ENCODE measurements at regions not wholly inside any gene's neighbourhood (a gene's known extent, or its start where the extent isn't known, plus 50 kb on each side); places are given as distances from the start of the nearest gene placed in this dataset.
"Not testable (repeated sequence)": the region's sequence is repeated elsewhere in the genome, so short reads cannot be mapped to it uniquely, and the experiment has no call there.

- FAIRE-seq (no peak), DNase-seq (ENCODE audit: insufficient read length, low spot score) (no peak)
- TF ChIP-seq, protein P1, sequence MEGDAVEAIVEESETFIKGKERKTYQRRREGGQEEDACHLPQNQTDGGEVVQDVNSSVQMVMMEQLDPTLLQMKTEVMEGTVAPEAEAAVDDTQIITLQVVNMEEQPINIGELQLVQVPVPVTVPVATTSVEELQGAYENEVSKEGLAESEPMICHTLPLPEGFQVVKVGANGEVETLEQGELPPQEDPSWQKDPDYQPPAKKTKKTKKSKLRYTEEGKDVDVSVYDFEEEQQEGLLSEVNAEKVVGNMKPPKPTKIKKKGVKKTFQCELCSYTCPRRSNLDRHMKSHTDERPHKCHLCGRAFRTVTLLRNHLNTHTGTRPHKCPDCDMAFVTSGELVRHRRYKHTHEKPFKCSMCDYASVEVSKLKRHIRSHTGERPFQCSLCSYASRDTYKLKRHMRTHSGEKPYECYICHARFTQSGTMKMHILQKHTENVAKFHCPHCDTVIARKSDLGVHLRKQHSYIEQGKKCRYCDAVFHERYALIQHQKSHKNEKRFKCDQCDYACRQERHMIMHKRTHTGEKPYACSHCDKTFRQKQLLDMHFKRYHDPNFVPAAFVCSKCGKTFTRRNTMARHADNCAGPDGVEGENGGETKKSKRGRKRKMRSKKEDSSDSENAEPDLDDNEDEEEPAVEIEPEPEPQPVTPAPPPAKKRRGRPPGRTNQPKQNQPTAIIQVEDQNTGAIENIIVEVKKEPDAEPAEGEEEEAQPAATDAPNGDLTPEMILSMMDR (IDR thresholded peaks at IDR 0.05; ENCODE audit: insufficient read depth, missing control alignments) = no peak
Measured at GRCh38 chr5:72587661-72588308, 80.6 kb upstream of the ZNF366 start.

- FAIRE-seq = no peak
- TF ChIP-seq, protein P1 (IDR thresholded peaks at IDR 0.05; ENCODE audit: insufficient read depth, missing control alignments) = no peak
- DNase-seq (ENCODE audit: insufficient read length, low spot score) = no peak
Measured at GRCh38 chr5:72586788-72587530, 79.7 kb upstream of the ZNF366 start.

DNA sequence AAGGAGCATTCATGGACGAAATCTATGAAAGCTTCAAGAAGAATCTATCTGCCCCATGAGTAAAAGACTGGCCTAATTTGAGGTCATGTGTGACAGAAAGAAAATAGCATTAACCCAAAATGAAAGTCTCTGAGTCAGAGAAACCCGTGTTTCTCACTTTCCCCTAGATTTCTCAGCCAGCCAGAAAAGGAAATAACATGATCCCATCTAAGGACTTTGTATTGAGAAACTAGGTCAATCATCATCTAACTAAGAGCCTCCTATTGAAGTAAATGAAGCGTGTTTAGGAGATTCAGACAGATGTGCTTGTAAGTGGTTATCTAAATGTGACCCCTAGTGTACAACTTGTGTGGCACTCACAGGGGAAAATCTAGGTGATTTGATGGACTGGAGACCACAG is 77.3 kb upstream of the ZNF366 start:
- no peak for FAIRE-seq
- TF ChIP-seq, protein P1 (IDR thresholded peaks at IDR 0.05; ENCODE audit: insufficient read depth, missing control alignments) = no peak
- DNase-seq (ENCODE audit: insufficient read length, low spot score) = no peak

- not testable (repeated sequence) for DNase-seq (ENCODE audit: insufficient read length, low spot score); FAIRE-seq
Measured at GRCh38 chr5:72579290-72579689, 72.1 kb upstream of the ZNF366 start.

DNA sequence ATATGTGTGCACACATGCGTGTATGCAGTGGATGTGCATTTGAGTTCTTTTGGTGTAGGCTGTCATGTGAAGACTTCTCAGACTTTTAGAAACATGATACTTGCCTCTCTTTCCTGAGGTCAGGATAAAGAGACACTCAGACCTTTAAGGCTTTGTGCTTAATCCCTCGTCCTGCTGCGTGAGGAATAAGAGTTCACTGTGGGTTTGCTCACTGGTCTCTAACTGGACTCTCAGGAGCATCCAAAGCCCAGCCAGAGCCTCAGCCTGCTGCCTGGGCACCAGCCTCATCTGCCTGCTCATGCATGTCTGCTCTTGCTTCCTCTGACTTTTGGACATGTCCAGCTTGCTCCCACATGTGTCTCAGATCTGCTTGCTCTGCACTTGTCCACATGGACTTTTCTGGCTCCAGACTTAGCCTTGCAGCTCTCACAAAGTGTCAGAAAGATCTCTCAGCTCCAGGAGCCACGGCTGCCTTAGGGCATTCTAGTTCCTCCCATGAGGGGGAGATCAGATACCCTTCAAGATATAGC is 65.1 kb upstream of the ZNF366 start:
- FAIRE-seq (no peak), DNase-seq (ENCODE audit: insufficient read length, low spot score) (no peak)
- TF ChIP-seq, protein P1 (IDR thresholded peaks at IDR 0.05; ENCODE audit: insufficient read depth, missing control alignments) = no peak

- FAIRE-seq = no peak
- DNase-seq (ENCODE audit: insufficient read length, low spot score) = no peak
- TF ChIP-seq, protein P1 (IDR thresholded peaks at IDR 0.05; ENCODE audit: insufficient read depth, missing control alignments) = no peak
Measured at GRCh38 chr5:72569408-72569944, 62.3 kb upstream of the ZNF366 start.

GRCh38 chr5:72566746-72567145 is 59.5 kb upstream of the ZNF366 start:
- no peak for FAIRE-seq

More at GRCh38 chr5:72566746-72567145, 59.5 kb upstream of the ZNF366 start:
- TF ChIP-seq, protein P1 (IDR thresholded peaks at IDR 0.05; ENCODE audit: insufficient read depth, missing control alignments) = no peak
- DNase-seq (ENCODE audit: insufficient read length, low spot score) = no peak
